BLaER1 (cell line): ENCODE measurements at regions not wholly inside any gene's neighbourhood (a gene's known extent, or its start where the extent isn't known, plus 50 kb on each side); places are given as distances from the start of the nearest gene placed in this dataset.

ENCODE experiments used
- H3K27ac ChIP-seq: shearing (Covaris generic); formaldehyde crosslinking; 2 replicates; pipeline ENCODE4 v1.8.1; 2022
- H3K27me3 ChIP-seq: shearing (Covaris generic); formaldehyde crosslinking; 2 replicates; pipeline ENCODE4 v1.8.1; 2022
- H3K36me3 ChIP-seq: shearing (Covaris generic); formaldehyde crosslinking; 2 replicates; pipeline ENCODE4 v1.8.1; 2022
- H3K4me1 ChIP-seq: shearing (Covaris generic); formaldehyde crosslinking; 2 replicates; pipeline ENCODE4 v1.8.1; 2022
- H3K4me2 ChIP-seq: shearing (Covaris generic); formaldehyde crosslinking; 2 replicates; pipeline ENCODE4 v1.8.1; 2022
- H3K4me3 ChIP-seq: shearing (Covaris generic); formaldehyde crosslinking; 2 replicates; pipeline ENCODE4 v1.8.1; 2022
- H3K9ac ChIP-seq: shearing (Covaris generic); formaldehyde crosslinking; 2 replicates; pipeline ENCODE4 v1.8.1; 2022
- H3K9me3 ChIP-seq: shearing (Covaris generic); formaldehyde crosslinking; 2 replicates; pipeline ENCODE4 v1.8.1; 2022
- H4K20me1 ChIP-seq: shearing (Covaris generic); formaldehyde crosslinking; 2 replicates; pipeline ENCODE4 v1.8.1; 2022
- Cebpa-rat ChIP-seq: shearing (Covaris generic); IDR thresholded peaks from 2 replicates; pipeline ENCODE4 v1.8.1; 2022

DNA sequence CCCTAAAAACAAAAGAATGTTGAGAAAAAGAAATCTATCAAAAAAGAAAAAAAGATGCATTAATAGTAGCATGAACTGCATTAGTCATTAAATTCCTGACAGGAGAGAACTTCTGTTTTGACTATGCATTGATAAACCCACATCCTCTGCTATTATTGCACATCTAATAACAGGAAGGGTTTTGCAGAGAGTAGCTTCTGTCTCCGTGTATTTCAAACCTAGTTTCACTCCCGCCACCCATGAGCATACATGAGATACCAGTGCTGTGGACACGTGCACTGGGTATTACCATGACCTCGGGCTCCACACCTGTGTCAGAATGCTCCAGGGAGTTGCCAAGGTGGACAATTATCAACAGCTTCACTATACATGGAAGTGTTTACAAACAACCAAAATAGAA, 449.1 kb upstream of the SOX5 start:
- no peak for TF ChIP-seq Cebpa-rat
- Histone ChIP-seq H3K27me3 (no peaks in the 10 kb centered on the region), H3K4me2 (peak overlapping the region; percentile 24; the same call in 1 of the 2 replicates), H3K36me3 (no peaks in the 10 kb centered on the region), H3K9me3 (no peaks in the 10 kb centered on the region), H3K4me1 (peaks cover 4% of the 10 kb centered on the region; the same call in 1 of the 2 replicates), H4K20me1 (no peaks in the 10 kb centered on the region), H3K27ac (no peak overlapping the region), H3K4me3 (no peak overlapping the region), H3K9ac (no peak overlapping the region)

DNA sequence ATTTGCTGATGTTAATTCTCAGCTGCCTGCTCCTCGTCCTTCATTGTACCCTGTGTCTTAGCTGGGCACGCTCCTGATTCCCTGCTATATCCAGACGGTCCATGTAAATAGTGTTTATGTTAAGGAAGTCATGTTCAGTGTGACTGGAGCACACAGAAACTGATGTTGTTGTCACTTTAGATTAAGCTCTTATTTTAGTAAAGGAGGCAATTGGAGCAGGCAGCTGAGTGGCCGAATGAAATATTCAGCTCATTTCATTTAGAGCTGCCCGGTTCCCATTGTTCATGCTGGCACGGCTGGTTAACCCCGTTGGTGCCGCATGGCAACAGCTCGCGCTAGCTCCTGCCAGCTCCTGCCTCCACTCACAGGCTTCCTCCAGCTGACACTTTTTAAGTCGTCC, 446.8 kb upstream of the SOX5 start:
- H3K4me2 ChIP-seq, result no peak overlapping the region
- H3K4me3 ChIP-seq, result no peak overlapping the region
- H3K27me3 ChIP-seq, result no peaks in the 10 kb centered on the region
- H3K9ac ChIP-seq, result no peak overlapping the region
- no peak for TF ChIP-seq Cebpa-rat
- no peaks in the 10 kb centered on the region for H4K20me1 ChIP-seq
- H3K4me1 ChIP-seq, result peaks cover 4% of the 10 kb centered on the region; the same call in 1 of the 2 replicates
- H3K9me3 ChIP-seq, result peaks cover 7% of the 10 kb centered on the region; the same call in 1 of the 2 replicates
- no peaks in the 10 kb centered on the region for H3K36me3 ChIP-seq
- H3K27ac ChIP-seq, result no peak overlapping the region

DNA sequence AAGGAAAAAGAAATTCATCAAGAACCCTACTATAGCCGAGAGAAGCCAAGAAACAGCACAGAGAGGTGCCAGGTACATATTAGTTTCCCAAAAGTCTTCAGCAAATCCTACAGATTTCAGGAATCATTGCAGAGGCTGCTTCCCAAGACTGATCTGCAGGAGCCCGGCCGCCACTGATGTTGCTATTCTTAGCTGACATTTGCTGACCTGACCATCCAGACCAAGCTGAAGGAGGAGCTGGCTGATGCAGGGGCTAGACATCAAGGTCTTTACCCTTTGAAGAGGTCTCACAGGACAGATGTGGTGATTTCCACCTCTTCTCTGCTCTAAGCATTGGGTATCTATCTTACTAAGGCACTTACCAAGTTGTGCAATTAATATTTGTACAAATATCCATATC, 444.8 kb upstream of the SOX5 start:
- H3K36me3 ChIP-seq, result no peaks in the 10 kb centered on the region
- H3K9ac ChIP-seq, result no peak overlapping the region
- no peaks in the 10 kb centered on the region for H3K27me3 ChIP-seq
- no peaks in the 10 kb centered on the region for H4K20me1 ChIP-seq
- no peak for TF ChIP-seq Cebpa-rat
- H3K4me3 ChIP-seq, result no peak overlapping the region
- peaks cover 12% of the 10 kb centered on the region for H3K9me3 ChIP-seq
- H3K27ac ChIP-seq, result no peak overlapping the region
- no peak overlapping the region for H3K4me2 ChIP-seq
- H3K4me1 ChIP-seq, result peaks cover 4% of the 10 kb centered on the region; the same call in 1 of the 2 replicates

DNA sequence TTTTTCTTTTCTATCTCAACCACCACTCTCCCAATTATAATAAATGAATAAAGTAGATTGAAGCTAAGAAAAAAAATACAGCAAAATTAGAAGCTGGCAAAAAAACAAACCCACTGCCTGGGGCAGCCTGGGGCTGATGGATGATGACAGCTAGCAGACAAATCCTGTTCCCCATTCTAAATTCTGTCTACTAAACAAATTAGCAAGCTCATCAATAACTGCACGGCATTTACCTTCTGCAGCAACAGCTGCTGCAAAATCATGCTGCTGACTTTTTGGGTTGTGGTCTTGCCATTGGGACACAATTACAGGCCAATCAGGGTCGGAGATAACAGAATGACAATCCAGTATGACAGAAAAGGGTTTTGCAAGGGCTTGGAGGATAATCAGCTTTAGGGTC, 443.6 kb upstream of the SOX5 start:
- Histone ChIP-seq H3K4me1 (no peaks in the 10 kb centered on the region), H4K20me1 (no peaks in the 10 kb centered on the region), H3K4me3 (no peak overlapping the region), H3K27me3 (no peaks in the 10 kb centered on the region), H3K9ac (no peak overlapping the region), H3K4me2 (no peak overlapping the region), H3K36me3 (no peaks in the 10 kb centered on the region), H3K9me3 (peaks cover 12% of the 10 kb centered on the region), H3K27ac (no peak overlapping the region)
- TF ChIP-seq Cebpa-rat, result no peak

DNA sequence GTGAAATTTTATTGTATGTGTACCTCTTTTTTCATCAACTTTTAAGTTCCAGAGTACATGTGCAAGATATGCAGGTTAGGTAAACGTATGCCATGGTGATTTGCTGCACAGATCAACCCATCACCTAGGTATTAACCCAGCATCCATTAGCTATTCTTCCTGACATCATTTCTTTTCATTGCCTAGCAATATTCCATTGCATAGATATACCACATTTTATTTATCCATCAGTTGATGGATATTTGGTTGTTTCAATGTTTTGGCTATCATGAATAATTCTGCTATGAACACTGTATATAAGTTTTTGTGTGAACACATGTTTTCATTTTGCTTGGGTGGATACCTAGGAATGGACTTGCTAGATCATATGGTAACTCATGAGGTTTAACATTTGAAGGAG, 439.9 kb upstream of the SOX5 start:
- no peak overlapping the region for H3K4me2 ChIP-seq
- H4K20me1 ChIP-seq, result no peaks in the 10 kb centered on the region
- H3K4me3 ChIP-seq, result no peak overlapping the region
- peaks cover 12% of the 10 kb centered on the region for H3K9me3 ChIP-seq
- H3K9ac ChIP-seq, result no peak overlapping the region
- H3K27me3 ChIP-seq, result no peaks in the 10 kb centered on the region
- no peak for TF ChIP-seq Cebpa-rat
- H3K36me3 ChIP-seq, result no peaks in the 10 kb centered on the region
- H3K27ac ChIP-seq, result no peak overlapping the region
- H3K4me1 ChIP-seq, result no peaks in the 10 kb centered on the region

DNA sequence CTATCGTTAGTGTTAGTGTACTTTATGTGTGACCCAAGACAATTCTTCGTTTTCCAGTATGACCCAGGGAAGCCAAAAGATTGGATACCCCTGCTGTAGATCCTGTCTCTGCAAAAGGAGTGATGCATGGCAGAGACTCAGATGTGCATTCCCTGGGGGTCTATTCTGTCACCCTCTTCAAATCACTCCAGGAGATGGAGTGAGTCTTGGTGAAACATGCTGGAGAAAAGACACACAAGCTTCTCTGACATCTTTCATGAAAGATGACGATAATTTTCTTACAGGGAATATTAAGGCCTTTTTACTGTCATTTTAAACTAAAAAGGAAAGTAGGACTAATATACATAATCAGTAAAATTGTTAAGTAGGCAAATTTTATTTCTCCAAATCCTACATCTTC, 437.9 kb upstream of the SOX5 start:
- Histone ChIP-seq H4K20me1 (no peaks in the 10 kb centered on the region), H3K4me2 (no peak overlapping the region), H3K4me3 (no peak overlapping the region), H3K9ac (no peak overlapping the region), H3K36me3 (no peaks in the 10 kb centered on the region), H3K27me3 (no peaks in the 10 kb centered on the region), H3K27ac (no peak overlapping the region), H3K4me1 (no peaks in the 10 kb centered on the region), H3K9me3 (peaks cover 14% of the 10 kb centered on the region)
- TF ChIP-seq Cebpa-rat, result no peak

DNA sequence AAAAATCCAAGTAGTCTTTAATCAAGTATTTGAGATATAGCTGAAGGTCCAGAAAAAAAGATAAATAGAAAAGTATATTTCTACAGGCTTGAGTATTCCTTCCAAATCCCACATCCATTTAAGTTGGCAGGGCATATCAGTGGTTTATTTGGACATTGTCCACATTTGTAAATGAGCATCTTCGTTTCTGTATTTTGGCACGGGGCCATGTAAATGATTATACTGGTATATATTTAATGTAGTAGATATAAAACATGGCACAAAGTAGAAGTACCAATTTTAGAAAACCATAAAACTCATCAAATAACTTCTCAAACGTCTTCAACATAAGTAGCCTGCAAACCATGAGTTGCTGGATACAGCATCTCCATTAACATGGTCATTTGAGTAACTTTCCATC, 437.4 kb upstream of the SOX5 start:
- Histone ChIP-seq H3K9ac (no peak overlapping the region), H3K9me3 (peaks cover 11% of the 10 kb centered on the region), H3K4me3 (no peak overlapping the region), H3K27ac (no peak overlapping the region), H3K4me1 (no peaks in the 10 kb centered on the region), H4K20me1 (no peaks in the 10 kb centered on the region), H3K36me3 (no peaks in the 10 kb centered on the region), H3K27me3 (no peaks in the 10 kb centered on the region), H3K4me2 (no peak overlapping the region)
- no peak for TF ChIP-seq Cebpa-rat

DNA sequence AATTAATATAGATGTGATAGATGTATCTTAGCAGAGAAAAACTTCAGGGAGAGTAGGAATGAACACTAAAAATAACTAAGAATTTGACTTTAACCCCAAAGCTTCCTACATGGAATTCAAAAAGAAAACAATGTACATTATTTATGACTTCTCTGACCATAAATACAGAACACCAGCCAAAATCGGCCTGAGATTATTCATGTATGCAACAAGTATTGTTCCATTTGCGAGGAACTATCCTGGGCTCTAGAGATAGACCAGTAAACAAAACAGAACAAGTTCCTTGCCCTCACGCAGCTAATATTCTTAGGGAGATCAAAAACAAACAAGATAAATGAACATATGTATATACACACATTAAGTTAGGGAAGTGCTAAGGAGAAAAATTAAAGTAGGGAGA, 432.3 kb upstream of the SOX5 start:
- Histone ChIP-seq H3K9me3 (peaks cover 4% of the 10 kb centered on the region; the same call in 1 of the 2 replicates), H3K4me1 (no peaks in the 10 kb centered on the region), H3K27me3 (no peaks in the 10 kb centered on the region), H4K20me1 (no peaks in the 10 kb centered on the region), H3K4me3 (no peak overlapping the region), H3K27ac (no peak overlapping the region), H3K4me2 (no peak overlapping the region), H3K9ac (no peak overlapping the region), H3K36me3 (no peaks in the 10 kb centered on the region)
- TF ChIP-seq Cebpa-rat, result no peak

DNA sequence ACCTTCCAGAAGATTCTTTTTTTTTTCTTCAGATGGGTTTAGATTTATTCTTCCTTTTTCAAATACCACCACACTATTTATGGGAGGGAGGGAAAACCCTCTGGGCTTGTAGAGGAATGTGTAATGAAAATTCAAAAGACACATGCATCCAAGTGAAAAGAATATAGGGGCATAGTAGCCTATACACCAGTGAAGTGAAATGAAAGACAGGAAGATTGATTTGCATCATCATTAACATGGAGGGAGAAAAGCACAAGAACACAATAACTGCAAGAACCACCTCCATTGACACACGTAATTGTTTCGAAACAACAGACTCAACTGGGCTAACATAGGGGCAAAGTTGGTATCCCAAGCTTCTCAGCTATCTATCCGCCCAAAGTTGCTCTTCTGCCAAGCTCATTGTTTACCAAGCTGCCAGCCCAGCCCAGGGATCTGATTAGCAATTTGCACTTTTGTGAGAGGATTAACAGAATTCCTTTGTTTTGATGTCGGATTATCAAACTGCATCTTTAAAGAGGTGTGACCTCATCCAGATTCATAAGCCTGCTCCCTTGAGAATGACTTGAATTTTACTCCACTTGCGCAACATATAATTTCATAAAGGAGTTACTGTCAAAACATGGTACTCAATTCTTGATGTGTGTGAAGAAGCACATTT, 430.5 kb upstream of the SOX5 start:
- Histone ChIP-seq H3K4me2 (no peak overlapping the region), H3K9ac (no peak overlapping the region), H3K36me3 (no peaks in the 10 kb centered on the region), H3K27me3 (no peaks in the 10 kb centered on the region), H3K4me1 (no peaks in the 10 kb centered on the region), H3K27ac (no peak overlapping the region), H3K4me3 (no peak overlapping the region), H4K20me1 (no peaks in the 10 kb centered on the region), H3K9me3 (peaks cover 4% of the 10 kb centered on the region; the same call in 1 of the 2 replicates)
- peak; percentile 42; the same call in 1 of the 2 replicates for TF ChIP-seq Cebpa-rat

DNA sequence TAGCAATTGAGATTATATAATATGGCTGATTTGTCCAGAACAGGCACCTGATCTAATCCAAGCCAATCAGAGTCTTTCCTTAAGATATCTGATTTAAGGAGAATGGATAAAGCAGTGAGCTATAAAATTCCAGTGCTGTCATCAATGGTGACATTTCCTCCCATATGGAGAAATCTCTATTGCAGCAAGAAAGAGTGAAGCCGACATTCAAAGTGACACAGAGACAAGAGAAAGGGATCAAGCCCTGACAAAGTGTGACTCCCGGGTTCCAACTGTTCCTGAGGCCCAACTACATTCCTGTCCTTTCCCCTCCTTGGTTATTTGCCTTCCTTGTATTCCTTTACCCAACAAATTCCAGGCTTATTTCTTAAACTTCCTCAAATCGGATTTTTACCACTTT, 430.0 kb upstream of the SOX5 start:
- no peak overlapping the region for H3K9ac ChIP-seq
- H3K4me2 ChIP-seq, result no peak overlapping the region
- no peak overlapping the region for H3K27ac ChIP-seq
- H3K36me3 ChIP-seq, result no peaks in the 10 kb centered on the region
- no peaks in the 10 kb centered on the region for H3K4me1 ChIP-seq
- H3K9me3 ChIP-seq, result peaks cover 4% of the 10 kb centered on the region; the same call in 1 of the 2 replicates
- no peak for TF ChIP-seq Cebpa-rat
- H3K27me3 ChIP-seq, result no peaks in the 10 kb centered on the region
- H4K20me1 ChIP-seq, result no peaks in the 10 kb centered on the region
- H3K4me3 ChIP-seq, result no peak overlapping the region
